DOHH2 (cell line): ENCODE measurements at regions not wholly inside any gene's neighbourhood (a gene's known extent, or its start where the extent isn't known, plus 50 kb on each side); places are given as distances from the start of the nearest gene placed in this dataset.

ENCODE experiments used
- EZH2phosphoT487 ChIP-seq: fragments of 200-600 bp; sonication (generic); IDR thresholded peaks from 2 replicates; pipeline ENCODE4 v1.6.1; 2017; ENCODE audit warnings: borderline replicate concordance, mild to moderate bottlenecking, antibody characterized with exemption, low read length, moderate library complexity, mixed read lengths
- TF ChIP-seq, protein P1 (sequence below): fragments of 200-600 bp; sonication (generic); IDR thresholded peaks from one replicate; pipeline ENCODE4 v1.5.1; 2014; ENCODE audit warnings: antibody characterized with exemption, mild to moderate bottlenecking, low read depth, low read length; ENCODE audit not compliant: poor library complexity, severe bottlenecking

GRCh38 chr4:122050841-122051240, 99.0 kb upstream of the TRPC3 start:
- TF ChIP-seq, protein P1, sequence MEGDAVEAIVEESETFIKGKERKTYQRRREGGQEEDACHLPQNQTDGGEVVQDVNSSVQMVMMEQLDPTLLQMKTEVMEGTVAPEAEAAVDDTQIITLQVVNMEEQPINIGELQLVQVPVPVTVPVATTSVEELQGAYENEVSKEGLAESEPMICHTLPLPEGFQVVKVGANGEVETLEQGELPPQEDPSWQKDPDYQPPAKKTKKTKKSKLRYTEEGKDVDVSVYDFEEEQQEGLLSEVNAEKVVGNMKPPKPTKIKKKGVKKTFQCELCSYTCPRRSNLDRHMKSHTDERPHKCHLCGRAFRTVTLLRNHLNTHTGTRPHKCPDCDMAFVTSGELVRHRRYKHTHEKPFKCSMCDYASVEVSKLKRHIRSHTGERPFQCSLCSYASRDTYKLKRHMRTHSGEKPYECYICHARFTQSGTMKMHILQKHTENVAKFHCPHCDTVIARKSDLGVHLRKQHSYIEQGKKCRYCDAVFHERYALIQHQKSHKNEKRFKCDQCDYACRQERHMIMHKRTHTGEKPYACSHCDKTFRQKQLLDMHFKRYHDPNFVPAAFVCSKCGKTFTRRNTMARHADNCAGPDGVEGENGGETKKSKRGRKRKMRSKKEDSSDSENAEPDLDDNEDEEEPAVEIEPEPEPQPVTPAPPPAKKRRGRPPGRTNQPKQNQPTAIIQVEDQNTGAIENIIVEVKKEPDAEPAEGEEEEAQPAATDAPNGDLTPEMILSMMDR: no peak
- TF ChIP-seq EZH2phosphoT487: no peak
